Central memory CD8-positive, alpha-beta T cell (primary cell): ENCODE measurements at regions not wholly inside any gene's neighbourhood (a gene's known extent, or its start where the extent isn't known, plus 50 kb on each side); places are given as distances from the start of the nearest gene placed in this dataset.
"Not testable (repeated sequence)": the region's sequence is repeated elsewhere in the genome, so short reads cannot be mapped to it uniquely, and the experiment has no call there.

Experiments
- ATAC-seq: fragments of 150-1000 bp; cut with Tn5 transposase; replicated peaks from 2 replicates; pipeline ENCODE4 v1.10.0; 2022; ENCODE audit warnings: mild to moderate bottlenecking, moderate FRiP score, moderate number of reproducible peaks; ENCODE audit not compliant: poor library complexity, severe bottlenecking; ENCODE audit errors: extremely low read depth
- DNase-seq, 2 donors: peaks; one replicate each; pipeline ENCODE4 v3.0.0; 2021; ENCODE audit warnings: low spot score in 2 of 2
- H3K27ac Mint-ChIP-seq: one replicate; pipeline ENCODE4 v1.8.0; 2022; ENCODE audit warnings: low read depth, mild to moderate bottlenecking, moderate library complexity, mixed read lengths
- H3K27me3 Mint-ChIP-seq: one replicate; pipeline ENCODE4 v1.8.0; 2022; ENCODE audit warnings: mixed read lengths
- H3K36me3 Mint-ChIP-seq: one replicate; pipeline ENCODE4 v1.8.0; 2022; ENCODE audit warnings: mild to moderate bottlenecking, moderate library complexity, mixed read lengths; ENCODE audit not compliant: insufficient read depth
- H3K4me1 Mint-ChIP-seq: one replicate; pipeline ENCODE4 v1.8.0; 2022; ENCODE audit warnings: mixed read lengths
- H3K4me3 Mint-ChIP-seq: one replicate; pipeline ENCODE4 v1.8.0; 2022; ENCODE audit warnings: mild to moderate bottlenecking, moderate library complexity, mixed read lengths
- H3K9me3 Mint-ChIP-seq: one replicate; pipeline ENCODE4 v1.8.0; 2022; ENCODE audit warnings: mixed read lengths

DNA sequence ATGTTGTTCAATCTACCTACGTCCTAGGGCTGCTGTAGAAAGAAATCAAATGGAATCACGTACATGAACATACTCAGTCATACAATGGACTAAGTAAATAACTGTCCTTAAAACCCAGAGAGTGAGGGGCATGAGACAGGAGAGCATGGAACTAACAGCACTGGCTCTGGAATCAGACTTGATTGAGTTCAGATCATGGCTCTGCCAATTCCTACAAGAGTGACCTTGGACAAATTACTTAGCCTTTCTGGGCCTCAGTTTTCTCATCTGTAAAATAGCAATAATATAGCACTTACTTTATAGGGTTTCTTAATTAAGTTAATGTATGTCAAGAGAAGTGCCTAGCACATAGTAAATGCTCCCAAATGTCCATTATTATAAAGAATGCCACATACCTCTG, 106.8 kb downstream of the HNRNPLL start:
- peaks cover 6% of the 10 kb centered on the region for H3K4me1 Mint-ChIP-seq
- peaks cover 5% of the 10 kb centered on the region for H3K9me3 Mint-ChIP-seq
- H3K27ac Mint-ChIP-seq, result no peak overlapping the region
- H3K4me3 Mint-ChIP-seq, result no peak overlapping the region
- H3K27me3 Mint-ChIP-seq, result peaks cover 11% of the 10 kb centered on the region
- DNase-seq (no peak), ATAC-seq (no peak)
- peaks cover 2% of the 10 kb centered on the region for H3K36me3 Mint-ChIP-seq

DNA sequence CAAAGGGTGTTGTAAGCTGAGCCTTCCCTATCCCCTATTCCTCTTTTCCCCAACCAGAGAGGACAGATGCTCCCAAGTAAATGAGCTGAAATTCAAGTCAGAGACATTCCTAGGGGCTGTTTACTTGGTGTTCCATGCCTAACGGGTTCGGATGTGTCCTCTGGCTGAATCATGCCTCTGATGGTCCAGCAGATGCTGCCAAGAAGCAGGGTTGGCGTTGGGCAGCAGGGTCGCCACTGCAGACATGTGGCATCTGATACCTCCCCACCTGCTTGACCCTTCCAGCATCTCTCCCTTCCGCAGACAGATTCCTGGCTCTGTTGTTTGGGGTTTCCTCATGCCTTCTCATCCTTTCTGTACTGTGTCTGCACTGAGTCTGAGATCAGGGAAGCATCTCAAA, 108.3 kb downstream of the HNRNPLL start:
- Mint-ChIP-seq H3K27me3 (no peaks in the 10 kb centered on the region), H3K27ac (no peak overlapping the region), H3K4me3 (no peak overlapping the region), H3K36me3 (no peaks in the 10 kb centered on the region), H3K9me3 (peaks cover 5% of the 10 kb centered on the region), H3K4me1 (peaks cover 6% of the 10 kb centered on the region)
- DNase-seq (no peak), ATAC-seq (no peak)

DNA sequence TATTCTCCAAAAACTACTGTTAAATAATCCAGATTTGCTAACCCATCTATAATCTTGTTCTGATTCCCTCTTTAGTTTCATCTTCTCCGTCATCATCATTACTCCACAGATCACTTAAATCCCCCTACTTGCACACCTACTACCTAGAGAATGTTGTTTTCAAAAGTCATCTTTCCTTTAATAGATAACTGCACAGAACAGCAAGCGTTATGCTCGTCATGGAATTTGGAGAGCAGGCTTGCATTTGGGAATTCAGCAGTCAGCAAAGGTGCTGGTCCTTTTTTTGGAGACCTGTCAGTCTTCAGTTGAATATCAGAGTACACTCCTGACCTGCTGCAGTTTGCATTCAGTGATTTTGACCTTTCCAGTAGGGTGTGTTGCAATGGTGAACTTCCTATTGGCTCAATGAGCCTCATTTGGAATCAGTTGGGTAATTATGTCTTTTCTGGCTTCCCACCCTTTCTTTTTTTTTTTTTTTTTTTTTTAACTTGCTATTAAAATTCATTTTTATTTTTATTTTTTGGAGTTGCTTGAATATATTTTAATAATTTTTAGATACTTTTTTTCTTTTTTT, 110.6 kb downstream of the HNRNPLL start:
- H3K36me3 Mint-ChIP-seq, result no peaks in the 10 kb centered on the region
- no peak overlapping the region for H3K27ac Mint-ChIP-seq
- no peaks in the 10 kb centered on the region for H3K4me1 Mint-ChIP-seq
- ATAC-seq (no peak), DNase-seq (no peak)
- no peak overlapping the region for H3K4me3 Mint-ChIP-seq
- H3K27me3 Mint-ChIP-seq, result no peaks in the 10 kb centered on the region
- peaks cover 5% of the 10 kb centered on the region for H3K9me3 Mint-ChIP-seq

DNA sequence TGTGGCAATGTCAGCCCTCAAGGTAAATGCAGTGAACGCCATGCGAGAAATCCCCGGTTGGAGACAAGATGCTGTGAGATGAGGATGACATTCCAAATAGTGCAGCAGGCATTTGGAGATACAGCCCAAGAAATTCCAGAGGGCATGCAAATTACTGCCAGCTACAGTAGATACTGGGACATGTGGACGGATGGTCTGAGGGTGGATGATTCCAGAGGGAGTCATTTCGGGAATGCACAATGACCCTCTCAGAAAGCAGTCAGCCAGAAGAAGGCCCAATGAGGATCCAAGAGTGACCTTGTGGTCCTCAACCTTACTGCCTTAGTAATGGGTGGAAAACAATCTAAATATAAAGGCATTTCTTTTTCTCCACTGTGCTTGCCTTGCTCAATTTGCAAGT, 111.3 kb downstream of the HNRNPLL start:
- DNase-seq, result no peak
- Mint-ChIP-seq H3K9me3 (peaks cover 5% of the 10 kb centered on the region), H3K36me3 (no peaks in the 10 kb centered on the region), H3K27ac (no peak overlapping the region), H3K27me3 (no peaks in the 10 kb centered on the region), H3K4me3 (no peak overlapping the region), H3K4me1 (no peaks in the 10 kb centered on the region)
- no peak for ATAC-seq

DNA sequence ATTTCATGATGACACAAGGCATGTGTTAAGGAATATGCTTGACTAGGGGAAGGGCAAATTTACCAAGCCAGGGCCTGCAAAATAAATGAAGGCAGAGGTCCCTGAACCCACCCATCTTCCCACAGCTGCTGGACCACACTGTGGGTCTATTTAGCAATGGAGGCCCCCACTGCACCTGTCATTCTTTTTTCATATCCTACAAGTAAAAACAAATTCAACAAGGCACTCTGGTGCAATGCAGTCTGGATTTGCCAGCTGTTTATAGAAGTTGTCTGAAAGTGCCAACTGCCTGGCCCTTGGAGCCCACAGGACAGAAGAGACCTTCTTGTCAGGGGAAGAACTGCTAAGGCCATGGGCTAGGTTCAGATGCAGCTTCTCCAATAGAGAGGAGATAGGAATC, 112.8 kb upstream of the ATL2 start:
- peaks cover 5% of the 10 kb centered on the region for H3K9me3 Mint-ChIP-seq
- no peaks in the 10 kb centered on the region for H3K4me1 Mint-ChIP-seq
- ATAC-seq (no peak), DNase-seq (no peak)
- no peak overlapping the region for H3K27ac Mint-ChIP-seq
- no peaks in the 10 kb centered on the region for H3K27me3 Mint-ChIP-seq
- no peak overlapping the region for H3K4me3 Mint-ChIP-seq
- H3K36me3 Mint-ChIP-seq, result no peaks in the 10 kb centered on the region

DNA sequence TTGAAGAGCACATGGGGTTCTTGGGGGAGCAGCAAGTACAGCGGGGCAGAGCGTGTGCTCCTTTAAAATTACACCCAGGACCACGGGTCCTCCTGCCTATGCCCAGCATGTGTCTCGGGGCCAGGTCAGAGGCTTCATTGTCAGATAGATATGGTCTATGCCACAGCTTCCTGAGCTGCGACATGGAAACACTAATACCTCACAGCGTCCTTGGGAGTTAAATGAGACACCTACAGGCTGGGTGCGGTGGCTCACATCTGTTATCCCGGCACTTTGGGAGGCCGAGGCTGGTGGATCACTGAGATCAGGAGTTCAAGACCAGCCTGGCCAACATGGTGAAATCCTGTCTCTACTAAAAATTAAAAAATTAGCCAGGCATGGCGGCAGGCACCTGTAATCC, 110.8 kb upstream of the ATL2 start:
- Mint-ChIP-seq H3K36me3 (no peaks in the 10 kb centered on the region), H3K4me3 (no peak overlapping the region), H3K27me3 (no peaks in the 10 kb centered on the region), H3K9me3 (no peaks in the 10 kb centered on the region), H3K27ac (no peak overlapping the region), H3K4me1 (no peaks in the 10 kb centered on the region)
- DNase-seq, result no peak
- no peak for ATAC-seq

DNA sequence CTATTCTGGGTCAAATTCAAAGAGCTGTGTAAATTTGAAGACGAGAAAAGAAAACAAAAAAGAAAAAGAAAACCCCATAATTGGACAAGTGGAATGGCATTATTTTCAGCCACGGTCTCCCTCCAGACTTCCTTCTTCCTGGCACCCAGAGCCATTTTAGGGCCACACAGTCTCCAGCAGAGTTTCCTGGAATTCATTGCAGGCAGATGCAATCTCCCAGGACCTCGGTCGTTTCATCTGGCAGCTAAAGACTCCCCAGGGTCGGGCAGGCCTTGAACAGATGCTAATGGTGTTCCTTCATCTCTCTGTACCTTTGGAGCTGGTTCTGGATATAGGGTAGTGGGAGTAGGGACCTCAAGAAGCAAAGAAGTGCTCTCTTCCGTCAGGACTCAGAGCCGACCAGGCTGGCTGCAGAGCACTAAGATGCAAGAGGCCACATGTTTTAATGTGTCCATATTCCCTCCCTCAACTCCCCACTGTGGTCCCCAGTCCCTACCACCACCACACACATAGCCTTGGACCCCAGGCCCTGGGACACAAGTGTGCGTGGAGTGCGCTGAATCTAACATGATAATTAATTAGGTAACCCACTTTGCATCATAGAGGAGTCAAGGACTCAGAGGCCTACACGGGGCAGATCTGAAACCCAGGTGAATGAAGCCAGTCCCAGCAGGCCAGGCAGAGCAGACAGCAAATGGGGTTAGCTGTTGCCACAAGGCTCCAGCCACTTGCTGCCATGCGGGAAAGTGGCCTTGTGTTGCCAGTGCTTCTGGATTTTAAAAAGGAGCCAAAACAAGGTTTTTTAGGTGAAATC, 109.3 kb upstream of the ATL2 start:
- Mint-ChIP-seq H3K36me3 (no peaks in the 10 kb centered on the region), H3K4me1 (no peaks in the 10 kb centered on the region), H3K4me3 (no peak overlapping the region), H3K9me3 (no peaks in the 10 kb centered on the region), H3K27ac (no peak overlapping the region), H3K27me3 (no peaks in the 10 kb centered on the region)
- no peak for ATAC-seq
- DNase-seq, result no peak

DNA sequence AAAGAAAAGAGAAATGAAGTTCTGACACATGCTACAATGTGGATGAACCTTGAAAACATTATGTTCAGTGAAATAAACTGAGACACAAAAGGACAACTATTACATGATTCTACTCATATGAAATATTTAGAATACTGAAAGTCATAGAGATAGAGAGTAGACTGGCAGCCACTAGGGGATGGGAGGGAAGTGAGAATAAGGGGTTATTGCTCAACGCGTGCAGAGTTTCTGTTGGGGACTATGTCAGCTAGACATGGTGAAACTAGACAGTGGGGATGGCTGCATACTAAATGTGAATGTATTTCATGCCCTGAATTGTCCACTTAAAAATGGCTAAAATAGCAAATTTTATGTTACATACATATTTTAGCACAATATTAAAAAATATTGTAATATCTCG, 108.7 kb upstream of the ATL2 start:
- Mint-ChIP-seq H3K4me1 (no peaks in the 10 kb centered on the region), H3K36me3 (no peaks in the 10 kb centered on the region), H3K27ac (no peak overlapping the region), H3K27me3 (no peaks in the 10 kb centered on the region), H3K4me3 (no peak overlapping the region), H3K9me3 (peaks cover 3% of the 10 kb centered on the region)
- ATAC-seq (no peak), DNase-seq (no peak)

DNA sequence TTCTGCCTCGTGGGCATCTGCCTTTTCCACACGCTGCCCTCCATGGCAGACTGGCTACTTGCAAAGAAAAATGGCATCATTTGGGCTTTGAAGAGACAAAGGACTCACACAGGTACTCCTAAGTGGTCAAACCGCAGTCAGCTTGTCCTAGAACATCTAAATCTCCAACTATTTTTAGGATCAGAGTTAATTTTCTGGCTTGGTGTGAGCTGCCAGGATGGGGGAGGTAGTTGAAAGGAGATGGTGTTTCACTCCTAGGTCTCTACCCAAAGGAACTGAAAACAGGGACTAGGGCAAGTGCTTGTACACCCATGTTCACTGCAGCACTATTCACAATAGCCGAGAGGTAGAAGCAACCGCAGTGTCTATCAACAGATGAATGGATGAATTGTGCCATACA, 107.9 kb upstream of the ATL2 start:
- H3K36me3 Mint-ChIP-seq, result no peaks in the 10 kb centered on the region
- peaks cover 7% of the 10 kb centered on the region for H3K9me3 Mint-ChIP-seq
- no peak overlapping the region for H3K27ac Mint-ChIP-seq
- H3K27me3 Mint-ChIP-seq, result no peaks in the 10 kb centered on the region
- H3K4me3 Mint-ChIP-seq, result no peak overlapping the region
- no peak for DNase-seq
- no peaks in the 10 kb centered on the region for H3K4me1 Mint-ChIP-seq
- no peak for ATAC-seq

DNA sequence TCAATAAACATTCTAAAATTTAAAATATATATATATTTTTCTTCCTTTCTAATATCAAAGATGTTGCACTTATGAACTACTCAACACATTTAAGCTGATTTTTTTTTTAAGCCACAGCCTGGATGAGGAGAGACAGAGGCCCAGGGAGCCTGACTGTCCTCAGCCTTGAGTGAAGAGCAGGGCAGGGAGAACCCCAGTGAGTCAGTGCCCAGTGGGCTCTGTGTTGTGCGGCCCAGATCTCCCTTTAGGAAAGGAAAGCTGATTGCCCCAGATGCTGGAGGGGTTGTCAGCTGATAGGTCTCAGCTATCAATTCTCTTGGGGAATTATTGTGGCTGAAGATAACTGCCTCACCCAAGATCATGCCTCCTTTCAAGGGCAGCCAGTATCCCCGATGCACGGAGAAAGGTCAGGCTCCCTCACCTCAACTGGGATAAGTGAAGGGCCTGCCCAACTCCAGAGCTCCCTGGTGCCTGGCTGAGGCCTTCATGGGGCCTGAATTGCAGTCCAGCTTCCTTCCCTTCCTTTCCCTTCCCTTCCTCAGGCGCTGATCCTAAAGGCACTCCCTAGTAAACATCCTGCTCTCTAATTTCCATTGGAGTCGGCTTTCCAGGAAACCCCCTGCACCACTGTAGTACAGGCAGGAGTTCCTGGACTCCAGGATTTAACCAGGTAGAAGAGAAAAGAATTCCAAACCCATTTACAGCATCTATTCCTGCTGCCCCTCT, 106.9 kb upstream of the ATL2 start:
- peaks cover 7% of the 10 kb centered on the region for H3K9me3 Mint-ChIP-seq
- peaks cover 5% of the 10 kb centered on the region for H3K27me3 Mint-ChIP-seq
- H3K27ac Mint-ChIP-seq, result no peak overlapping the region
- no peak for ATAC-seq
- no peak overlapping the region for H3K4me3 Mint-ChIP-seq
- H3K4me1 Mint-ChIP-seq, result no peaks in the 10 kb centered on the region
- no peaks in the 10 kb centered on the region for H3K36me3 Mint-ChIP-seq
- DNase-seq, result no peak

DNA sequence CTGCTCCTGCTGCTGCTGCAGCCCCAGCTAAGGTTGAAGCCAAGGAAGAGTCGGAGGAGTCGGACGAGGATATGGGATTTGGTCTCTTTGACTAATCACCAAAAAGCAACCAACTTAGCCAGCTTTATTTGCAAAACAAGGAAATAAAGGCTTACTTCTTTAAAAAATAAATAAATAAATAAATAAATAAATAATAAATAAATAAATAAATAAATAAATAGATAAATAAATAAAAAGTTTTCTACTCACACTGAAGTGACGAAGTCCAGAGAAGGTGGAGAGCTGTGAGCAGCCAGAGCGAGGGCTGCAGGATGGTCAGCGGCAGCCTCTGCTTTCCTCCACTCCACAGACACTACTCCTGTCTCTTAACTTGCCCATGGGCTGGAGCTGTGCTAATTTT, 105.6 kb upstream of the ATL2 start:
- not testable (repeated sequence) for H3K4me1 Mint-ChIP-seq, DNase-seq, H3K9me3 Mint-ChIP-seq

DNA sequence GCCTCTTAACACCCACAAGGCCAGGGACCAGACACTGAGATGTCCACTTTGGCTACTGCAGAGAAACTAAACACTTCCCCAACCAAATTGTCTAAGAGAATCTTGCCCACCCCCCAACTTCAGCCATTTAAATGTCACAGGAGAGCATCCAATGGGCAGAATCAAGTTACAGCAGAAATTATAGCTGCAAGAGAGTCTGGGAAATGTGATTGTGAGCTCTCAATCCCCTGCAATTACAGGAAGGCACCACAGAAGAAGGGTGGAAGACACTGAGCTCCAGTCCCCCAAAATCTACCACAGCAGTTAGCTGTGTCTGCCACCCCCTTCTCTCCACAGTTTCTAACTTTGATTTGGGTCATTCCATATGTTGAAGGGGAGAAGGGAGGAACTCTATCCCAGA, 103.5 kb upstream of the ATL2 start:
- no peak overlapping the region for H3K4me3 Mint-ChIP-seq
- H3K27me3 Mint-ChIP-seq, result peaks cover 11% of the 10 kb centered on the region
- no peak for DNase-seq
- no peak for ATAC-seq
- no peak overlapping the region for H3K27ac Mint-ChIP-seq
- H3K4me1 Mint-ChIP-seq, result no peaks in the 10 kb centered on the region
- H3K9me3 Mint-ChIP-seq, result peaks cover 7% of the 10 kb centered on the region
- H3K36me3 Mint-ChIP-seq, result no peaks in the 10 kb centered on the region

More for the DNA sequence above, 105.6 kb upstream of the ATL2 start:
- not testable (repeated sequence) for H3K27me3 Mint-ChIP-seq, H3K27ac Mint-ChIP-seq, H3K4me3 Mint-ChIP-seq, H3K36me3 Mint-ChIP-seq, ATAC-seq

DNA sequence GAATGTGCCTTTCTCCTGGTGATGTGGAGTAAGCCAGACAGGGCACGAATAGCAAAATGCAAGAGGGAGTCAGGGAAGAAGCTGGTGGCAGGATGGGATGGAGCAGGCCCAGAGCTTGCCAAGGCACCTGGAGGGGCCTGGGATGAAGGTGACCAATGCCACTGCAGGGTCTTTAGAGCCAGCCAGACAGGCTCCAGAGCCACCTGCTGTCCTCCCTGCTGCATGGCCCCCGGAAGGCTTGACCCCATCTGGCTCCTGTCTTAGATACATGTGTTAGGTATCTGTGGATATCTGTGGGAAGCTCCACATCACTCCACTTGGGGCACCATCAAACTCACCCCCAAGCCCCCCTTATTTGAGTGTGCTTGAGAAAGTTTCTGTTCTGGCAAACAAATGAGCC, 99.9 kb upstream of the ATL2 start:
- ATAC-seq, result no peak
- no peak overlapping the region for H3K4me3 Mint-ChIP-seq
- H3K9me3 Mint-ChIP-seq, result peaks cover 7% of the 10 kb centered on the region
- no peaks in the 10 kb centered on the region for H3K4me1 Mint-ChIP-seq
- peaks cover 43% of the 10 kb centered on the region for H3K27me3 Mint-ChIP-seq
- no peak overlapping the region for H3K27ac Mint-ChIP-seq
- DNase-seq, result no peak
- H3K36me3 Mint-ChIP-seq, result no peaks in the 10 kb centered on the region
